ENCODE measurements at regions not wholly inside any gene's neighbourhood (a gene's known extent, or its start where the extent isn't known, plus 50 kb on each side); places are given as distances from the start of the nearest gene placed in this dataset.

DNA sequence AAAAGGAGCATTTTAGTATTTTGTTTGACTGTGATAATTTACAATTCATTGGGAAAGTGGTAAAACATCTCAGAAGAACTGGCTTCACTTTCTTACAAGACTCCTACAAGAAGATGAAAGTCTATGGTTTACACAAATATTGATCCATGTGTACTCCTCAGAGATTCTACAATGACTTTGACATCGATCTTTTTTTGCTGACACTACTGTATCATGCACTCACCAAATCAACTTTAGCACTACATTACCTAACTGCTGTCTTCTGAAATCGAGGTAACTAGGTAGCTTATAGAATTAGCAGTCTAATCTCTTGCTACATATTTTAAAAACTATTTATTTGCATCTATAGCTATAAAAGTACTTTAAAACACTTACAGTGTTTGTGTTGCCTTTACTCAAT, 757.6 kb downstream of the TBL1XR1 start:
- no peak overlapping the region for H4K5ac ChIP-seq (ENCODE audit: insufficient read length, low read depth, low read length)
- no peak overlapping the region for H3K18ac ChIP-seq (ENCODE audit: insufficient read length, low read depth, low read length)
- no peak overlapping the region for H3K4me3 Mint-ChIP-seq
- H2BK12ac ChIP-seq (ENCODE audit: insufficient read length, low read depth, low read length), result no peak overlapping the region
- H3K9me3 ChIP-seq (ENCODE audit: control insufficient read depth, low read depth, low read length), result no peaks in the 10 kb centered on the region
- no peak overlapping the region for H2BK5ac ChIP-seq (ENCODE audit: insufficient read length, low read length)
- H3K79me2 ChIP-seq (ENCODE audit: insufficient read depth, low read length), result no peaks in the 10 kb centered on the region
- H4K91ac ChIP-seq (ENCODE audit: insufficient read length, low read depth, low read length), result no peak overlapping the region
- no peak for DNase-seq
- no peak overlapping the region for H3K9ac ChIP-seq (ENCODE audit: extremely low read depth, insufficient read length, low read length)
- H3K36me3 Mint-ChIP-seq (ENCODE audit: insufficient read depth in 1 of 3, low read depth in 3 of 3), result peaks cover 1 to 7% (median 1%) of the 10 kb centered on the region in 3 experiments; a peak in 4 of 7 replicates
- no peak overlapping the region for H4K8ac ChIP-seq (replicated peaks; ENCODE audit: insufficient read length, low read depth, low read length)
- no peak overlapping the region for H3K14ac ChIP-seq (ENCODE audit: insufficient read depth, low read length)
- H3K4me1 Mint-ChIP-seq, result peaks cover under 1 to 2% of the 10 kb centered on the region in 2 experiments; a peak in 2 of 4 replicates
- H3K4me1 ChIP-seq (ENCODE audit: insufficient read depth, low read length), result no peaks in the 10 kb centered on the region; the same call in 1 of the 2 replicates
- no peaks in the 10 kb centered on the region for H3K79me1 ChIP-seq (ENCODE audit: insufficient read depth, low read depth, low read length, poor library complexity, severe bottlenecking)
- H3K23ac ChIP-seq (ENCODE audit: insufficient read length, low read depth, low read length), result no peak overlapping the region
- no peaks in the 10 kb centered on the region for H3K23me2 ChIP-seq (ENCODE audit: insufficient read length, low read depth, low read length, poor library complexity, severe bottlenecking)
- no CpG with 5 or more reads among the region's 2 CpGs for WGBS (ENCODE audit: extremely low coverage, insufficient read length, low lambda C conversion rate)
- H3K4ac ChIP-seq (ENCODE audit: low read depth, low read length), result no peak overlapping the region
- no peak overlapping the region for H2BK20ac ChIP-seq (ENCODE audit: low read depth, low read length, poor library complexity, severe bottlenecking)
- no peak overlapping the region for H2BK15ac ChIP-seq (ENCODE audit: low read depth, low read length)
- H3K27ac ChIP-seq (ENCODE audit: insufficient read length, low read depth, low read length), result no peak overlapping the region
- H2AFZ ChIP-seq (ENCODE audit: low read length), result no peak overlapping the region
- H3K4me2 ChIP-seq (ENCODE audit: insufficient read depth, insufficient read length, low read length), result no peak overlapping the region
- no peaks in the 10 kb centered on the region for H3K27me3 ChIP-seq (ENCODE audit: insufficient read depth, low read length)
- no peak overlapping the region for H3K27ac Mint-ChIP-seq
- H2AK5ac ChIP-seq (ENCODE audit: insufficient read length, low read length), result no peak overlapping the region
- H3T11ph ChIP-seq (ENCODE audit: low read length), result no peak overlapping the region
- no peak overlapping the region for H3K56ac ChIP-seq (ENCODE audit: insufficient read length, low read depth, low read length)
- no peaks in the 10 kb centered on the region for H4K20me1 ChIP-seq (ENCODE audit: control insufficient read depth, insufficient read depth, insufficient read length)
- H3K9me3 Mint-ChIP-seq, result peaks cover 2 to 7% of the 10 kb centered on the region in 2 experiments; a peak in 4 of 5 replicates
- no peaks in the 10 kb centered on the region for H3K27me3 Mint-ChIP-seq (ENCODE audit: low read depth)
- TF ChIP-seq, protein P1, sequence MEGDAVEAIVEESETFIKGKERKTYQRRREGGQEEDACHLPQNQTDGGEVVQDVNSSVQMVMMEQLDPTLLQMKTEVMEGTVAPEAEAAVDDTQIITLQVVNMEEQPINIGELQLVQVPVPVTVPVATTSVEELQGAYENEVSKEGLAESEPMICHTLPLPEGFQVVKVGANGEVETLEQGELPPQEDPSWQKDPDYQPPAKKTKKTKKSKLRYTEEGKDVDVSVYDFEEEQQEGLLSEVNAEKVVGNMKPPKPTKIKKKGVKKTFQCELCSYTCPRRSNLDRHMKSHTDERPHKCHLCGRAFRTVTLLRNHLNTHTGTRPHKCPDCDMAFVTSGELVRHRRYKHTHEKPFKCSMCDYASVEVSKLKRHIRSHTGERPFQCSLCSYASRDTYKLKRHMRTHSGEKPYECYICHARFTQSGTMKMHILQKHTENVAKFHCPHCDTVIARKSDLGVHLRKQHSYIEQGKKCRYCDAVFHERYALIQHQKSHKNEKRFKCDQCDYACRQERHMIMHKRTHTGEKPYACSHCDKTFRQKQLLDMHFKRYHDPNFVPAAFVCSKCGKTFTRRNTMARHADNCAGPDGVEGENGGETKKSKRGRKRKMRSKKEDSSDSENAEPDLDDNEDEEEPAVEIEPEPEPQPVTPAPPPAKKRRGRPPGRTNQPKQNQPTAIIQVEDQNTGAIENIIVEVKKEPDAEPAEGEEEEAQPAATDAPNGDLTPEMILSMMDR (conservative IDR thresholded peaks at IDR 0.05), result no peak
- H2BK120ac ChIP-seq (ENCODE audit: low read depth, low read length, poor library complexity, severe bottlenecking), result no peak overlapping the region

Data from H9 (cell line).